ENCODE measurements at regions not wholly inside any gene's neighbourhood (a gene's known extent, or its start where the extent isn't known, plus 50 kb on each side); places are given as distances from the start of the nearest gene placed in this dataset.

DNA sequence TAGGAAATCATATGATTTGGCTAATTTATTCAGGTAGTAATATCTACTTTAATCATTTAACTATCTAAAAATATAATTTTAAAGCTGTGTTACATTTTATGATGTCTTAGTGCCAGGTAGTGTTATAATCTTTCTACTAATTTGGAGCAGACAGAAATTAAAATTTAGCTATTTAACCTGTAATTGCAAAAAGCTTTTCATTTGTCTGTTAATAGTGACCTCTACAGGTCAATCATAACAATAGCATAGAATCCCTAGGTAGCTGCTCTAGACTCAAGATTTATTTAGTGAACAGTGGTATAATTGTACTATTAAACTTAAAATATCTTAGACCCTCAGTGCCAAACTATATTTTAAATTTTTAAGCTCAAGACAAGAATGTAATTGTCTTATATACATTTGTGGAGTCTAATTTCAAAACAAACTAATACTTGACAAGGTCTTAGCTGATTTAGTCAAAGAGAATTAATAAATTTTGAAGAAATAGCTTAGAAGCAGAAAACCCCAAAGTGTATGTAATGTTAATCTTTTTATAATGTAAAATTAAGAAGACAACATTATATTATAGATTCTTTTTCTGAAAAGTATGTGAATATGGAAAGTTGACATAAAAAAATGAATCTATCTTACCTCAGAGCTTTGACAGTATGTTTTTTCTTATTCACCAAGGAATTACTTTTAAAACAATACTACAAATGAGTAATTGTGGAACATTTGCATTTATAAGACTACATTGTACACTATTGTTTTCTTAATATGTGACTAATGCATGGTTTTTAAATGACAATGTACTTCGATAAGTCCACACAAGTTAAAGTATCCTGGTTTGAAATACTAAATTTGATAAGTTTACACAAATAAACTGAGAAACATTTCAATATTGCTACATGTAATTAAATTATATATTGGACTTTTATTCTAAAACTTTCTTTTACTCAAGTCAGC lies 64.1 kb upstream of the RNPC3 start:
- TF ChIP-seq, protein P1, sequence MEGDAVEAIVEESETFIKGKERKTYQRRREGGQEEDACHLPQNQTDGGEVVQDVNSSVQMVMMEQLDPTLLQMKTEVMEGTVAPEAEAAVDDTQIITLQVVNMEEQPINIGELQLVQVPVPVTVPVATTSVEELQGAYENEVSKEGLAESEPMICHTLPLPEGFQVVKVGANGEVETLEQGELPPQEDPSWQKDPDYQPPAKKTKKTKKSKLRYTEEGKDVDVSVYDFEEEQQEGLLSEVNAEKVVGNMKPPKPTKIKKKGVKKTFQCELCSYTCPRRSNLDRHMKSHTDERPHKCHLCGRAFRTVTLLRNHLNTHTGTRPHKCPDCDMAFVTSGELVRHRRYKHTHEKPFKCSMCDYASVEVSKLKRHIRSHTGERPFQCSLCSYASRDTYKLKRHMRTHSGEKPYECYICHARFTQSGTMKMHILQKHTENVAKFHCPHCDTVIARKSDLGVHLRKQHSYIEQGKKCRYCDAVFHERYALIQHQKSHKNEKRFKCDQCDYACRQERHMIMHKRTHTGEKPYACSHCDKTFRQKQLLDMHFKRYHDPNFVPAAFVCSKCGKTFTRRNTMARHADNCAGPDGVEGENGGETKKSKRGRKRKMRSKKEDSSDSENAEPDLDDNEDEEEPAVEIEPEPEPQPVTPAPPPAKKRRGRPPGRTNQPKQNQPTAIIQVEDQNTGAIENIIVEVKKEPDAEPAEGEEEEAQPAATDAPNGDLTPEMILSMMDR (conservative IDR thresholded peaks at IDR 0.05) = peak; percentile 80
- no peak for TF ChIP-seq ZFX (IDR thresholded peaks at IDR 0.05)

All from C4-2B (cell line).